H9 (cell line): ENCODE measurements at regions not wholly inside any gene's neighbourhood (a gene's known extent, or its start where the extent isn't known, plus 50 kb on each side); places are given as distances from the start of the nearest gene placed in this dataset.

ENCODE experiments used
- DNase-seq: peaks from one replicate; pipeline ENCODE4 v3.0.0-alpha.2; 2017
- H2AFZ ChIP-seq: one replicate; pipeline ENCODE4 v1.6.1; 2013; ENCODE audit warnings: mild to moderate bottlenecking, low read length, control low read depth, moderate library complexity
- H2AK5ac ChIP-seq: 2 replicates; pipeline ENCODE4 v1.6.1; 2013; ENCODE audit warnings: low read length, control low read depth, mixed read lengths; ENCODE audit not compliant: insufficient read length
- H2BK120ac ChIP-seq: one replicate; pipeline ENCODE4 v1.6.1; 2013; ENCODE audit warnings: low read depth, mild to moderate bottlenecking, low read length, control low read depth, inconsistent platforms; ENCODE audit not compliant: poor library complexity, severe bottlenecking
- H2BK12ac ChIP-seq: 2 replicates; pipeline ENCODE4 v1.6.1; 2013; ENCODE audit warnings: low read length, control low read depth, mixed read lengths, low read depth; ENCODE audit not compliant: insufficient read length
- H2BK15ac ChIP-seq: 2 replicates; pipeline ENCODE4 v1.6.1; 2013; ENCODE audit warnings: low read depth, low read length, control low read depth
- H2BK20ac ChIP-seq: one replicate; pipeline ENCODE4 v1.6.1; 2013; ENCODE audit warnings: low read depth, mild to moderate bottlenecking, low read length, control low read depth, inconsistent platforms; ENCODE audit not compliant: poor library complexity, severe bottlenecking
- H2BK5ac ChIP-seq: 2 replicates; pipeline ENCODE4 v1.6.1; 2013; ENCODE audit warnings: low read length, control low read depth, mixed read lengths; ENCODE audit not compliant: insufficient read length
- H3K14ac ChIP-seq: 2 replicates; pipeline ENCODE4 v1.6.1; 2013; ENCODE audit warnings: low read length, control low read depth; ENCODE audit not compliant: insufficient read depth
- H3K18ac ChIP-seq: 2 replicates; pipeline ENCODE4 v1.6.1; 2013; ENCODE audit warnings: low read depth, mild to moderate bottlenecking, mixed read lengths, low read length, control low read depth; ENCODE audit not compliant: insufficient read length
- H3K23ac ChIP-seq: 2 replicates; pipeline ENCODE4 v1.6.1; 2013; ENCODE audit warnings: low read length, control low read depth, mixed read lengths, low read depth; ENCODE audit not compliant: insufficient read length
- H3K23me2 ChIP-seq: 2 replicates; pipeline ENCODE4 v1.6.1; 2013; ENCODE audit warnings: low read depth, mild to moderate bottlenecking, mixed read lengths, low read length, control low read depth; ENCODE audit not compliant: insufficient read length, poor library complexity, severe bottlenecking
- H3K27ac ChIP-seq: 2 replicates; pipeline ENCODE4 v1.5.1; 2013; ENCODE audit warnings: low read length, control low read depth, mixed read lengths, low read depth; ENCODE audit not compliant: insufficient read length
- H3K27me3 ChIP-seq: 2 replicates; pipeline ENCODE4 v1.6.1; 2013; ENCODE audit warnings: low read length, control low read depth, inconsistent platforms; ENCODE audit not compliant: insufficient read depth
- H3K4ac ChIP-seq: 2 replicates; pipeline ENCODE4 v1.6.1; 2013; ENCODE audit warnings: low read depth, mild to moderate bottlenecking, control low read depth, inconsistent platforms, low read length, moderate library complexity
- H3K4me1 ChIP-seq: 2 replicates; pipeline ENCODE4 v1.6.1; 2013; ENCODE audit warnings: low read length, control low read depth, inconsistent platforms; ENCODE audit not compliant: insufficient read depth
- H3K4me2 ChIP-seq: 2 replicates; pipeline ENCODE4 v1.6.1; 2013; ENCODE audit warnings: low read length, control low read depth, mixed read lengths; ENCODE audit not compliant: insufficient read length, insufficient read depth
- H3K56ac ChIP-seq: 2 replicates; pipeline ENCODE4 v1.6.1; 2013; ENCODE audit warnings: low read depth, mild to moderate bottlenecking, mixed read lengths, low read length, control low read depth; ENCODE audit not compliant: insufficient read length
- H3K79me1 ChIP-seq: 2 replicates; pipeline ENCODE4 v1.6.1; 2013; ENCODE audit warnings: low read depth, mild to moderate bottlenecking, moderate library complexity, low read length, control low read depth, inconsistent platforms; ENCODE audit not compliant: insufficient read depth, poor library complexity, severe bottlenecking
- H3K79me2 ChIP-seq: 2 replicates; pipeline ENCODE4 v1.6.1; 2013; ENCODE audit warnings: low read length, control low read depth, inconsistent platforms; ENCODE audit not compliant: insufficient read depth
- H3K9ac ChIP-seq: 2 replicates; pipeline ENCODE4 v1.6.1; 2013; ENCODE audit warnings: low read length, control low read depth, mixed read lengths; ENCODE audit not compliant: insufficient read length; ENCODE audit errors: extremely low read depth
- H3K9me3 ChIP-seq: one replicate; pipeline ENCODE4 v1.6.1; 2013; ENCODE audit warnings: low read depth, low read length, inconsistent platforms; ENCODE audit not compliant: control insufficient read depth
- H3T11ph ChIP-seq: one replicate; pipeline ENCODE4 v1.6.1; 2013; ENCODE audit warnings: mild to moderate bottlenecking, low read length, control low read depth, inconsistent platforms
- H4K20me1 ChIP-seq: one replicate; pipeline ENCODE4 v1.6.1; 2013; ENCODE audit not compliant: control insufficient read depth, insufficient read length, insufficient read depth
- H4K5ac ChIP-seq: 2 replicates; pipeline ENCODE4 v1.6.1; 2013; ENCODE audit warnings: low read depth, mild to moderate bottlenecking, mixed read lengths, low read length, control low read depth; ENCODE audit not compliant: insufficient read length
- H4K8ac ChIP-seq: replicated peaks from 2 replicates; pipeline ENCODE4 v1.6.1; 2013; ENCODE audit warnings: low read length, control low read depth, mixed read lengths, low read depth; ENCODE audit not compliant: insufficient read length
- H4K91ac ChIP-seq: 2 replicates; pipeline ENCODE4 v1.6.1; 2013; ENCODE audit warnings: low read depth, mild to moderate bottlenecking, moderate library complexity, mixed read lengths, low read length, control low read depth; ENCODE audit not compliant: insufficient read length
- H3K27ac Mint-ChIP-seq, 3 experiments: 2 replicates in 2 of 3; 3 replicates in 1 of 3; pipeline ENCODE4 v1.8.0; 2020 to 2021; ENCODE audit warnings: mixed read lengths in 3 of 3, mild to moderate bottlenecking in 1 of 3, moderate library complexity in 1 of 3
- H3K27me3 Mint-ChIP-seq: 2 replicates; pipeline ENCODE4 v1.8.0; 2021; ENCODE audit warnings: low read depth, mild to moderate bottlenecking, moderate library complexity, mixed read lengths
- H3K36me3 Mint-ChIP-seq, 3 experiments: 2 replicates in 2 of 3; 3 replicates in 1 of 3; pipeline ENCODE4 v1.8.0; 2020 to 2021; ENCODE audit warnings: low read depth in 3 of 3, mixed read lengths in 3 of 3; ENCODE audit not compliant: insufficient read depth in 1 of 3
- H3K4me1 Mint-ChIP-seq, 2 experiments: 2 replicates each; pipeline ENCODE4 v1.8.0; 2020; ENCODE audit warnings: mixed read lengths in 2 of 2
- H3K4me3 Mint-ChIP-seq, 2 experiments: 2 replicates in 1 of 2; 3 replicates in 1 of 2; pipeline ENCODE4 v1.8.0; 2020 to 2021; ENCODE audit warnings: mild to moderate bottlenecking in 2 of 2, mixed read lengths in 2 of 2, moderate library complexity in 1 of 2
- H3K9me3 Mint-ChIP-seq, 2 experiments: 2 replicates in 1 of 2; 3 replicates in 1 of 2; pipeline ENCODE4 v1.8.0; 2020; ENCODE audit warnings: mild to moderate bottlenecking in 2 of 2, mixed read lengths in 2 of 2, moderate library complexity in 1 of 2
- WGBS: extraction: QIAGEN DNeasy Blood & Tissue Kit; methylation state at CpG from one replicate; pipeline ENCODE4 v1.1.7; 2013; ENCODE audit warnings: missing lambda C conversion rate, low lambda C conversion rate, mixed read lengths; ENCODE audit not compliant: insufficient read length; ENCODE audit errors: extremely low coverage; 5-methylcytosine and 5-hydroxymethylcytosine counted together
- TF ChIP-seq, protein P1 (sequence below): fragments of 200-600 bp; sonication (generic); conservative IDR thresholded peaks from 3 replicates; pipeline ENCODE4 v1.8.0; 2021; ENCODE audit warnings: antibody characterized with exemption, mild to moderate bottlenecking

DNA sequence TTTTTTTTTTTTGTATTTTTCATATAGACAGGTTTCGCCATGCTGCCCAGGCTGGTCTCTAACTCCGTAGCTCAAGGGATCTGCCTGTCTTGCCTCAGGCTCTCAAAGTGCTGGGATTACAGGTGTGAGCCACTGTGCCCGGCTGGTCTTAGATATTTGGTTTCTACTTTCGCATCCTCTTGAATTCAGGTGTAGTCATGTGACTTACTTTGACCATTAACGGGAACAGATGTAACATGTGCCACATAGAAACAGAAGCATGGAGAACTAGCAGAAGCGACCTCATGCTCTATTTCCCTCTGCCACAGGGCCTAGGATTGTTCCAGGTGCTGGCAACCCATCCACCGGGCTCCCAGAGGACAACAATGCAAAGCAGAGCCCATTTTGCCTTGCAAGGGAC is 166.6 kb downstream of the CYLD start:
- no peak overlapping the region for H3K27ac ChIP-seq
- H3K27ac Mint-ChIP-seq, result no peak overlapping the region
- H3K4me3 Mint-ChIP-seq, result no peak overlapping the region
- no peak overlapping the region for H3K18ac ChIP-seq
- no peak overlapping the region for H2BK120ac ChIP-seq
- H4K5ac ChIP-seq, result no peak overlapping the region
- H4K91ac ChIP-seq, result no peak overlapping the region
- no peak overlapping the region for H2BK20ac ChIP-seq
- WGBS, result no CpG with 5 or more reads among the region's 7 CpGs
- no peaks in the 10 kb centered on the region for H3K79me2 ChIP-seq
- no peaks in the 10 kb centered on the region for H3K9me3 ChIP-seq
- peaks cover 0 to 2% of the 10 kb centered on the region in 2 experiments; a peak in 1 of 5 replicates for H3K9me3 Mint-ChIP-seq
- H2AK5ac ChIP-seq, result no peak overlapping the region
- H4K20me1 ChIP-seq, result no peaks in the 10 kb centered on the region
- no peak overlapping the region for H2BK12ac ChIP-seq
- no peak for DNase-seq
- H3K4ac ChIP-seq, result no peak overlapping the region
- H3K27me3 ChIP-seq, result no peaks in the 10 kb centered on the region
- no peaks in the 10 kb centered on the region for H3K4me1 ChIP-seq
- H3K23me2 ChIP-seq, result no peaks in the 10 kb centered on the region
- H3K79me1 ChIP-seq, result no peaks in the 10 kb centered on the region
- no peak overlapping the region for H3K4me2 ChIP-seq
- H3K23ac ChIP-seq, result no peak overlapping the region
- no peaks in the 10 kb centered on the region for H3K36me3 Mint-ChIP-seq
- H3K56ac ChIP-seq, result no peak overlapping the region
- no peak overlapping the region for H3K9ac ChIP-seq
- H2BK5ac ChIP-seq, result no peak overlapping the region
- TF ChIP-seq, protein P1, sequence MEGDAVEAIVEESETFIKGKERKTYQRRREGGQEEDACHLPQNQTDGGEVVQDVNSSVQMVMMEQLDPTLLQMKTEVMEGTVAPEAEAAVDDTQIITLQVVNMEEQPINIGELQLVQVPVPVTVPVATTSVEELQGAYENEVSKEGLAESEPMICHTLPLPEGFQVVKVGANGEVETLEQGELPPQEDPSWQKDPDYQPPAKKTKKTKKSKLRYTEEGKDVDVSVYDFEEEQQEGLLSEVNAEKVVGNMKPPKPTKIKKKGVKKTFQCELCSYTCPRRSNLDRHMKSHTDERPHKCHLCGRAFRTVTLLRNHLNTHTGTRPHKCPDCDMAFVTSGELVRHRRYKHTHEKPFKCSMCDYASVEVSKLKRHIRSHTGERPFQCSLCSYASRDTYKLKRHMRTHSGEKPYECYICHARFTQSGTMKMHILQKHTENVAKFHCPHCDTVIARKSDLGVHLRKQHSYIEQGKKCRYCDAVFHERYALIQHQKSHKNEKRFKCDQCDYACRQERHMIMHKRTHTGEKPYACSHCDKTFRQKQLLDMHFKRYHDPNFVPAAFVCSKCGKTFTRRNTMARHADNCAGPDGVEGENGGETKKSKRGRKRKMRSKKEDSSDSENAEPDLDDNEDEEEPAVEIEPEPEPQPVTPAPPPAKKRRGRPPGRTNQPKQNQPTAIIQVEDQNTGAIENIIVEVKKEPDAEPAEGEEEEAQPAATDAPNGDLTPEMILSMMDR, result no peak
- no peak overlapping the region for H4K8ac ChIP-seq
- peaks cover 6 to 9% of the 10 kb centered on the region in 2 experiments for H3K4me1 Mint-ChIP-seq
- no peak overlapping the region for H3K14ac ChIP-seq
- H2AFZ ChIP-seq, result no peak overlapping the region
- H3T11ph ChIP-seq, result no peak overlapping the region
- H2BK15ac ChIP-seq, result no peak overlapping the region
- no peaks in the 10 kb centered on the region; the same call in none of the 2 replicates for H3K27me3 Mint-ChIP-seq
